ENCODE measurements at regions not wholly inside any gene's neighbourhood (a gene's known extent, or its start where the extent isn't known, plus 50 kb on each side); places are given as distances from the start of the nearest gene placed in this dataset.
"Not testable (repeated sequence)": the region's sequence is repeated elsewhere in the genome, so short reads cannot be mapped to it uniquely, and the experiment has no call there.

GRCh38 chr7:110529175-110529574 lies 561.8 kb upstream of the LRRN3 start:
- no peak for DNase-seq

GRCh38 chr7:110531186-110531585 lies 559.7 kb upstream of the LRRN3 start:
- no peak for DNase-seq

- DNase-seq, result no peak
Observed at GRCh38 chr7:110534241-110534931, 556.5 kb upstream of the LRRN3 start.

- no peak for DNase-seq
Observed at GRCh38 chr7:110539216-110539615, 551.7 kb upstream of the LRRN3 start.

GRCh38 chr7:110541962-110542361 lies 549.0 kb upstream of the LRRN3 start:
- no peak for DNase-seq

- no peak for DNase-seq
Observed at GRCh38 chr7:110544194-110544593, 546.7 kb upstream of the LRRN3 start.

GRCh38 chr7:110548372-110548771 lies 542.6 kb upstream of the LRRN3 start:
- no peak for DNase-seq

GRCh38 chr7:110557136-110557535 lies 533.8 kb upstream of the LRRN3 start:
- DNase-seq, result no peak

GRCh38 chr7:110563286-110563685 lies 527.6 kb upstream of the LRRN3 start:
- not testable (repeated sequence) for DNase-seq

- no peak for DNase-seq
Observed at GRCh38 chr7:110564246-110564645, 526.7 kb upstream of the LRRN3 start.

GRCh38 chr7:110568388-110568787 lies 522.5 kb upstream of the LRRN3 start:
- DNase-seq, result no peak

- DNase-seq, result no peak
Observed at GRCh38 chr7:110568932-110569331, 522.0 kb upstream of the LRRN3 start.

GRCh38 chr7:110569486-110570205 lies 521.3 kb upstream of the LRRN3 start:
- no peak for DNase-seq

- DNase-seq, result no peak
Observed at GRCh38 chr7:110573862-110574528, 516.9 kb upstream of the LRRN3 start.

- DNase-seq, result no peak
Observed at GRCh38 chr7:110587294-110587693, 503.6 kb upstream of the LRRN3 start.

- DNase-seq, result no peak
Observed at GRCh38 chr7:110590415-110590814, 500.5 kb upstream of the LRRN3 start.

GRCh38 chr7:110591341-110591740 lies 499.6 kb upstream of the LRRN3 start:
- DNase-seq, result no peak

- no peak for DNase-seq
Observed at GRCh38 chr7:110592557-110592956, 498.4 kb upstream of the LRRN3 start.

- DNase-seq, result no peak
Observed at GRCh38 chr7:110593355-110593754, 497.6 kb upstream of the LRRN3 start.

- DNase-seq, result no peak
Observed at GRCh38 chr7:110595694-110596093, 495.2 kb upstream of the LRRN3 start.

- DNase-seq, result no peak
Observed at GRCh38 chr7:110600956-110601355, 490.0 kb upstream of the LRRN3 start.

GRCh38 chr7:110601710-110602109 lies 489.2 kb upstream of the LRRN3 start:
- no peak for DNase-seq

GRCh38 chr7:110604206-110604605 lies 486.7 kb upstream of the LRRN3 start:
- no peak for DNase-seq

- no peak for DNase-seq
Observed at GRCh38 chr7:110604885-110605284, 486.0 kb upstream of the LRRN3 start.
